RKO (cell line): ENCODE measurements at regions not wholly inside any gene's neighbourhood (a gene's known extent, or its start where the extent isn't known, plus 50 kb on each side); places are given as distances from the start of the nearest gene placed in this dataset.

Source experiments
- DNase-seq: peaks from one replicate; pipeline ENCODE4 v3.0.0-alpha.2; 2016; ENCODE audit warnings: low spot score

DNA sequence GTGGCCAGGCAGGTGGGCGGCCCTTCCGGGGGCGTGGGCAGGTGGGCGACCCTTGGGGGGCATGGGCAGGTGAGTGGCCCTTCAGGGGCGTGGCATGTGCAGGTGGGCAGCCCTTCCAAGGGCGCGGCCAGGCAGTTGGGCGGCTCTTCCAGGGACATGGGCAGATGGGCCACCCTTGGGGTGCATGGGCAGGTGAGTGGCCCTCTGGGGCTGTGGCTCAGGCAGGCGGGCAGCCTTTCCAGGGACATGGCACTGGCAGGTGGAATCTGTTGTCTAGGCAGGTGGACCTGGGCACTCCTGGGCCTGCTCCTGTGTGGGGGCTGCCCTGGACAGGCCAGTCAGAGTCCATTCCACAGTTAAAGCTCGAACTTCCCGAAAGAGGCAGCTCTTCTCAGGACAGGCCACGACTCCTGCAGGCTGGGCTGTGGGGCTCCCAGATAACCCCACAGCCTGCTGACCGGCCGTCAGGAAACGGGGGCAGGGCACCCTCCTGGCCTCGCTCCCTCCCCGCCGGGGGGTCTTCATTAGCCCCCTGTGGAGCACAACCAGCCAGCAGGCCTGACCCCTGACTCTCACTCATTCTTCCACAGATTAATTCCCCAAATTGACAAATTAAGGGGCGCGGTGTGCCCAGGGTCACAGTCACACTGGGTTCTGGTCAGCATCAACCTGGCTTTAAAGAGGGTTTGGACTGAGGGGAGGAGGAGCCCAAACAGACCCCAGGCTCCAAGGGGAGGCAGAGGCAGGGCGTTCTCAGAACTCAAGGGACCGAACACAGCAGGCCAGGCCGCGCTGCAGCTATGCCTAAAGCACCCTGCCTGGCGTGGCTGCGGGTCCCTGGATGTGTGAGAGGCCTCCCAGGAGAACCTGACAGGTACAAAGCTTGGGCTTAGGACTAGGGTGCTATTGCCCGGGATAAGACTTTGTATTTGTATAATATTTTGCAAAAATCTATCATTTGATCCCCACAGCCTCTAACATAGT lies 130.0 kb downstream of the DLL1 start:
- no peak for DNase-seq

- peak; percentile 15 for DNase-seq
These were observed 130.7 kb downstream of the DLL1 start for GRCh38 chr6:170160031-170160627.

- DNase-seq = no peak
These were observed 131.6 kb downstream of the DLL1 start for GRCh38 chr6:170159022-170159965.

DNA sequence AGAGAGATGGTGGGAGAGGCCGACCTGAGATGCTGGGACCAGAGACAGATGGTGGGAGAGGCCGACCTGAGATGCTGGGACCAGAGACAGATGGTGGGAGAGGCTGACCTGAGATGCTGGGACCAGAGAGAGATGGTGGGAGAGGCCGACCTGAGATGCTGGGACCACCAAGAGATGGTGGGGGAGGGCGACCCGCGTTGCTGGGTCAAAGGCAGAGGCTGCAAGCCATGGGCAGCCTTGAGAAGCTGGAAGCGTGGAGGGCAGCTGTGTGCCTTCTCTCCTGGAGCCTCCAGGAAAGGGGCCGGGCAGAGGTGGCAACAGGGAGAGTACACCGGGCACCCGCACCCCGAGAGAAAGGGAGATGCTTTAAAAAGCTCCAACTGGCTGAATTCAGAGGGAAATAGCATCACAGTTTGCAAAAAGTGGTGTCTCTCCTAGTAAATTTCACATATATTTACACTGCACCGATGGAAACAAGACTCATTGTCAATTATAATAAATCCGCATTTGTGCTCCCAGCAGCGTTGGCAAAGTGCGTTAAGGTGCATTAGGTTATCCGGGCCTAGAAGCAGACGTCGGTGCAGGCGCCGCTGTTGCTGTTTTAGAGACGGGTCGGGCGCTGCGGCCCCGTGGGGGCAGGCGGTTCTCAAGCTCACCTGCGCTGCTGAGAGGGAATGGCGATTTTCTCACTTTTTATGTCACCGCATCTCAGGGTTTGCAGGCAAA lies 132.4 kb downstream of the DLL1 start:
- no peak for DNase-seq

DNA sequence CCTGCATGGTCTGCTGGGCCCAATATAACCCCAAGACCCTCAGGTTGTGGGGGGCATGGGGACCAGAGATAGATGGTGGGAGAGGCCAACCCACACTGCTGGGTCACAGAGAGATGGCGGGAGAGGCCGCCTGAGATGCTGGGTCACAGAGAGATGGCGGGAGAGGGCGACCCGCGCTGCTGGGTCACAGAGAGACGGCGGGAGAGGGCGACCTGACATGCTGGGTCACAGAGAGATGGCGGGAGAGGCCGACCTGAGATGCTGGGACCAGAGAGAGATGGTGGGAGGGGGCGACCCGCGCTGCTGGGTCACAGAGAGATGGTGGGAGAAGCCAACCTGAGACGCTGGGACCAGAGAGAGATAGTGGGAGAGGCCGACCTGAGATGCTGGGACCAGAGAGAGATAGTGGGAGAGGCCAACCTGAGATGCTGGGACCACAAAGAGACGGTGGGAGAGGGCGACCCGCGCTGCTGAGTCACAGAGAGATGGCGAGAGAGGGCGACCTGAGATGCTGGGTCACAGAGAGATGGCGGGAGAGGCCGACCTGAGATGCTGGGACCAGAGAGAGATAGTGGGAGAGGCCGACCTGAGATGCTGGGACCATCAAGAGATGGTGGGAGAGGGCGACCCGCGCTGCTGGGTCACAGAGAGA lies 133.2 kb downstream of the DLL1 start:
- no peak for DNase-seq

- no peak for DNase-seq
These were observed 134.2 kb downstream of the DLL1 start for GRCh38 chr6:170156448-170157375.

- no peak for DNase-seq
These were observed 135.2 kb downstream of the DLL1 start for GRCh38 chr6:170155464-170156196.

- DNase-seq = no peak
These were observed 137.2 kb downstream of the DLL1 start for GRCh38 chr6:170153436-170154319.

DNA sequence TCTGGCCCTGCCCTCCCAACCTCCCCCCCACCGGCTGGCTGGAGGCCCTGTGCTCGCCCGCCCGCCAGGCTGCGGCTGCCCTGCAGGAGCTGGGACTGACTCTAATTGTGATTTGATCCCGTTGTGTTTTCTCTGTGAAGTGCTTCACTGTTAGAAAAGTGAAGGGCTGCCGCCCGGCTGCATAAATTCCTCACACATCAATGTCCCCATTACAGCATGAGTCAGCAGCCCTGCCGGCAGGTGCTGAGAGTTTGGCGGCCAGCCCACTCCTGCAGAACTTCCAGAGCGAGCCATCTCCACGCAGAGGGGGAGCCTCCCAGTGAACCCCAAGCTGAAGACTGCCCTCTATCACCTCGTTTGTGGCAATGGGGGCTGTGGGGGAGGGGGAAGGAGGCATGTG lies 137.9 kb downstream of the DLL1 start:
- peak; percentile 23 for DNase-seq

DNA sequence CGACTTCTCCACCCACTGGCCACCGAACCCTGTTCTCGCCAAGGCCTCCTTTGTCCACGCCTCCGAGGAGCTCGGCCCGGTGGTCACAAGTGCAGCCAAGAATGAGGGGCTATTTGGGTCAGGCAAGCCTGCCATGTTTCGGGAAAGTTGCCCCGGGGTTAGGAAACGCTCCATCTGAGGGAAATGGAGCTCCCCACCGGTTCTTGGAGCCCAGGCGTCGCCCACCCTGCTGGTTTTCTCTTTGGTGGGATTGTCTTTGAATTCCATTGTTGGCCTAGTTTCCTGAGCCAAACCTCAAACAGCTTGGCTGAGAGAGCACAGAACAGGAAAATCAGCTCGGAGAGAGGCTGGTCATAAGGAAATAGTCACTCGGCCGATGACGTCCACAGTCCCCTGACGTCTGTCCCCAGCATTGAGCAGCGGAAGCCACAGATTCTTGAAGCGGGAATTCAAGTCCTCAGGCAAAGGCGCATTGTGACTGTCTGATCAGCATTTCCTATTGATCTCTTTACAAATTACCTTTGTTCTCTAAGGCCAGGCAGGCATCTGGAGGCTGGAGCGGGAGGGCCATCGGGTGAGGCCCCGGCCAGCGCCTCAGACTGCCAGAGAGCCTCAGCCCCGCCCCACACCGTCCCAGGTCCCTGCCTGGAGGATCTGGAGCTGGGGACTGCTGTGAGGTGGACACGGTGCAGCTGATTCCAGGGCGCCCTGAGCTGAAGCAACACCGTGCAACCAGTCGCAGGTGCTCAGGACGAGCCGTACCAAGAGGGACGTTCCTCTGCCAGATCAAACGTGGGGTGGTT lies 138.6 kb downstream of the DLL1 start:
- no peak for DNase-seq

GRCh38 chr6:170151804-170152123 lies 139.1 kb downstream of the DLL1 start:
- no peak for DNase-seq

- DNase-seq = no peak
These were observed 139.5 kb downstream of the DLL1 start for GRCh38 chr6:170151321-170151771.

DNA sequence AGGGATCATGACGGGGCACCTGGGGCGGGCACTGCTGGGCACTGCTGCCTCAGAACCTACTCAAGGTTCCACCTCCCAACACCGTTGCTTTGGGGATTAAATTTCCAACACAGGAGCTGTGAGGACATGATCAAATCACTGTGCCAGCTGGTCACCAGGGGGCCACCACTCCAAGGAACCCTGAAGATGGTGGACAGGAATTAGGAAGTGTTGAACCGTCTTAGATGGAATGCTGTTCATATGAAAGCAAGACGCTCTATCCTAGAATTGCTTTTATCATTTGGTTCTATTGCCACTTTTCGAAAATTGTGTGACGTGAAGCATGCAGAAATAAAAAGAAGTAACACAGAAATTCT lies 140.3 kb downstream of the DLL1 start:
- no peak for DNase-seq

GRCh38 chr6:170149681-170150589 lies 140.9 kb downstream of the DLL1 start:
- DNase-seq = no peak

- DNase-seq = no peak
These were observed 142.0 kb downstream of the DLL1 start for GRCh38 chr6:170148709-170149470.
